Endothelial cell of umbilical vein (primary cell): ENCODE measurements at regions not wholly inside any gene's neighbourhood (a gene's known extent, or its start where the extent isn't known, plus 50 kb on each side); places are given as distances from the start of the nearest gene placed in this dataset.

Source experiments
- BruUV-seq: library from RNA; stranded (reverse); fragments of 400-500 nt; replicated peaks from 2 replicates; lab custom pipeline; 2021; lab: Mats Ljungman, UMichigan
- CTCF ChIA-PET: fragments of 300-600, 350-600 bp; sonication (Branson Sonifier 250); formaldehyde crosslinking; loops from one replicate; lab custom pipeline; 2021; ENCODE audit warnings: antibody characterized with exemption, inconsistent platforms; lab: Charles Lee
- POLR2A ChIA-PET: fragments of 300-600, 350-600 bp; sonication (Branson Sonifier 250); formaldehyde crosslinking; loops from one replicate; lab custom pipeline; 2021; ENCODE audit warnings: antibody characterized with exemption, inconsistent platforms; lab: Charles Lee
- DNase-seq: peaks from one replicate; pipeline ENCODE4 v3.0.0-alpha.2; 2011; ENCODE audit warnings: low read depth, low spot score
- FAIRE-seq: peaks from 2 replicates; lab custom pipeline; 2011; peaks lifted over from hg19 to GRCh38; lab: Jason Lieb, UNC
- H2AFZ ChIP-seq: 2 replicates; pipeline ENCODE4 v1.6.0; 2012; ENCODE audit warnings: low read depth, low read length, control low read depth, inconsistent platforms
- H3K27ac ChIP-seq: 2 replicates; pipeline ENCODE4 v1.5.1; 2011; ENCODE audit warnings: low read depth, mild to moderate bottlenecking, control low read depth, low read length, moderate library complexity; ENCODE audit not compliant: insufficient read depth
- H3K27me3 ChIP-seq, 2 experiments: 2 replicates each; pipeline versions ENCODE4 v1.6.0 to v1.6.1; 2011; ENCODE audit warnings: low read length in 2 of 2, mixed read lengths in 1 of 2; ENCODE audit not compliant: control insufficient read depth in 2 of 2, insufficient read depth in 2 of 2
- H3K36me3 ChIP-seq, 2 experiments: 2 replicates in 1 of 2; 3 replicates in 1 of 2; pipeline ENCODE4 v1.5.1; 2011; ENCODE audit warnings: low read length in 2 of 2, mild to moderate bottlenecking in 1 of 2, moderate library complexity in 1 of 2; ENCODE audit not compliant: control insufficient read depth in 2 of 2, insufficient read depth in 2 of 2; ENCODE audit errors: extremely low read depth in 1 of 2
- H3K4me1 ChIP-seq: 3 replicates; pipeline ENCODE4 v1.5.1; 2011; ENCODE audit warnings: mild to moderate bottlenecking, low read length; ENCODE audit not compliant: control insufficient read depth, insufficient read depth; ENCODE audit errors: extremely low read depth
- H3K4me2 ChIP-seq: 2 replicates; pipeline ENCODE4 v1.6.1; 2011; ENCODE audit warnings: low read length, control low read depth, mixed read lengths; ENCODE audit not compliant: insufficient read depth
- H3K4me3 ChIP-seq, 3 experiments: fragments of 200-600 bp in 1 of 3; sonication (generic), shearing (Covaris generic) in 1 of 3; replicated peaks in 1 of 3; 2 replicates each; pipeline ENCODE4 v1.5.1; 2011 to 2016; ENCODE audit warnings: control low read depth in 3 of 3, low read length in 3 of 3, mild to moderate bottlenecking in 2 of 3, inconsistent platforms in 1 of 3, low read depth in 1 of 3, moderate library complexity in 1 of 3; ENCODE audit not compliant: insufficient read depth in 1 of 3
- H3K79me2 ChIP-seq: 2 replicates; pipeline ENCODE4 v1.6.0; 2012; ENCODE audit warnings: low read length, inconsistent platforms; ENCODE audit not compliant: control insufficient read depth, insufficient read depth
- H3K9ac ChIP-seq: replicated peaks from 2 replicates; pipeline ENCODE3; 2011; ENCODE audit warnings: low read length, control low read depth; ENCODE audit not compliant: insufficient read depth; ENCODE audit errors: extremely low read depth
- H3K9me1 ChIP-seq: replicated peaks from 3 replicates; pipeline ENCODE4 v1.6.0; 2011; ENCODE audit warnings: mild to moderate bottlenecking, low read length; ENCODE audit not compliant: control insufficient read depth, insufficient read depth; ENCODE audit errors: extremely low read depth
- H3K9me3 ChIP-seq: replicated peaks from 2 replicates; pipeline ENCODE4 v1.5.1; 2012; ENCODE audit warnings: low read length, inconsistent platforms; ENCODE audit not compliant: control insufficient read depth, insufficient read depth
- H4K20me1 ChIP-seq: replicated peaks from 2 replicates; pipeline ENCODE3; 2011; ENCODE audit warnings: mild to moderate bottlenecking, low read length; ENCODE audit not compliant: control insufficient read depth, insufficient read depth; ENCODE audit errors: extremely low read depth
- CTCF ChIP-seq, 2 donors: IDR thresholded peaks; 1 replicate in 1 of 2; 2 replicates in 1 of 2; pipeline ENCODE4 v1.5.1; 2011; ENCODE audit warnings: low read length in 2 of 2, mild to moderate bottlenecking in 2 of 2, moderate library complexity in 2 of 2, control low read depth in 1 of 2, inconsistent platforms in 1 of 2, low read depth in 1 of 2; ENCODE audit not compliant: insufficient read depth in 1 of 2; ENCODE audit errors: extremely low read depth in 1 of 2
- EZH2 ChIP-seq: IDR thresholded peaks from 2 replicates; pipeline ENCODE4 v1.6.1; 2012; ENCODE audit warnings: borderline replicate concordance, low read depth, mild to moderate bottlenecking, moderate library complexity, low read length, inconsistent platforms; ENCODE audit not compliant: severe bottlenecking
- FOS ChIP-seq: IDR thresholded peaks from 2 replicates; pipeline ENCODE4 v1.6.1; 2011; ENCODE audit warnings: mild to moderate bottlenecking, low read length, moderate library complexity, borderline replicate concordance; ENCODE audit not compliant: insufficient read depth
- GATA2 ChIP-seq: IDR thresholded peaks from 2 replicates; pipeline ENCODE4 v1.7.0; 2011; ENCODE audit warnings: low read depth, mild to moderate bottlenecking, moderate library complexity, mixed read lengths, low read length; ENCODE audit not compliant: insufficient read length, insufficient read depth
- JUN ChIP-seq: IDR thresholded peaks from 2 replicates; pipeline ENCODE4 v1.6.1; 2011; ENCODE audit warnings: borderline replicate concordance, low read depth; ENCODE audit not compliant: insufficient read length, insufficient read depth
- MAX ChIP-seq: IDR thresholded peaks from 2 replicates; pipeline ENCODE4 v1.6.1; 2011; ENCODE audit not compliant: insufficient read depth, insufficient read length
- MYC ChIP-seq: IDR thresholded peaks from one replicate; pipeline ENCODE4 v1.6.1; 2011; ENCODE audit warnings: mild to moderate bottlenecking, low read depth, low read length
- POLR2A ChIP-seq: IDR thresholded peaks from 2 replicates; pipeline ENCODE4 v1.6.1; 2012; ENCODE audit warnings: low read depth, mild to moderate bottlenecking, control low read depth, low read length
- POLR2AphosphoS5 ChIP-seq: IDR thresholded peaks from 2 replicates; pipeline ENCODE4 v1.6.1; 2012; ENCODE audit warnings: low read depth, mild to moderate bottlenecking, control low read depth, low read length, moderate library complexity; ENCODE audit not compliant: insufficient read depth
- dilution Hi-C: fragments of 300-500 bp; cut with MboI; formaldehyde crosslinking; loops from one replicate; pipeline ENCODE4 v1.15.0; 2019; ENCODE audit warnings: low sequenced_read_pairs; ENCODE audit not compliant: extremely low pct_ligation_motif_present
- intact Hi-C: fragments of 100-400 bp; cut with micrococcal nuclease; formaldehyde crosslinking; loops from one replicate; pipeline ENCODE4 v1.10.0; 2022

GRCh38 chr2:59868981-59869380 lies 684.5 kb downstream of the BCL11A start:
- Histone ChIP-seq H3K27ac (no peak overlapping the region), H3K9ac (no peak overlapping the region), H4K20me1 (no peaks in the 10 kb centered on the region), H3K36me3 (no peaks in the 10 kb centered on the region), H3K9me1 (no peaks in the 10 kb centered on the region), H3K79me2 (no peaks in the 10 kb centered on the region), H3K4me1 (no peaks in the 10 kb centered on the region), H3K4me3 (no peak overlapping the region), H3K9me3 (peaks cover 9% of the 10 kb centered on the region), H3K4me2 (no peak overlapping the region), H2AFZ (no peak overlapping the region), H3K27me3 (no peaks in the 10 kb centered on the region)
- FAIRE-seq: no peak
- no TSS peak for BruUV-seq
- DNase-seq: no peak
- POLR2A ChIA-PET: no interaction called here
- TF ChIP-seq GATA2 (no peak), JUN (no peak), FOS (no peak), EZH2 (no peak), POLR2AphosphoS5 (no peak), CTCF (IDR thresholded peaks at IDR 0.05; ENCODE audit: extremely low read depth in 1 of 2, insufficient read depth in 1 of 2, low read depth in 1 of 2, low read length in 2 of 2) (no peak), POLR2A (no peak), MAX (no peak), MYC (no peak)
- intact Hi-C loops: no loop called here
- CTCF ChIA-PET: no interaction called here
- dilution Hi-C loops: no loop called here
